Left ventricle myocardium inferior (tissue), 1 donor: ENCODE measurements at regions not wholly inside any gene's neighbourhood (a gene's known extent, or its start where the extent isn't known, plus 50 kb on each side); places are given as distances from the start of the nearest gene placed in this dataset.

Experiments used
- DNase-seq: peaks from one replicate; pipeline ENCODE4 v3.0.0-alpha.2; 2020
- H3K27ac ChIP-seq: fragments of 200-600 bp; replicated peaks from 2 replicates; pipeline ENCODE4 v1.8.0; 2021
- H3K27me3 ChIP-seq: fragments of 200-600 bp; 2 replicates; pipeline ENCODE4 v1.8.0; 2021; ENCODE audit warnings: low read depth
- H3K36me3 ChIP-seq: fragments of 200-600 bp; 2 replicates; pipeline ENCODE4 v1.8.0; 2021
- H3K4me1 ChIP-seq: fragments of 200-600 bp; 2 replicates; pipeline ENCODE4 v1.8.0; 2021
- H3K4me3 ChIP-seq: fragments of 200-600 bp; 2 replicates; pipeline ENCODE4 v1.8.0; 2021; ENCODE audit warnings: mild to moderate bottlenecking, moderate library complexity
- H3K9me3 ChIP-seq: fragments of 200-600 bp; replicated peaks from 2 replicates; pipeline ENCODE4 v1.8.0; 2021
- intact Hi-C: fragments of 100-400 bp; cut with micrococcal nuclease; formaldehyde crosslinking; loops from one replicate; pipeline ENCODE4 v1.11.0; 2022
- TF ChIP-seq, protein P1 (sequence below): fragments of 200-600 bp; IDR thresholded peaks from 2 replicates; pipeline ENCODE4 v1.8.0; 2021; ENCODE audit warnings: antibody characterized with exemption, mild to moderate bottlenecking, borderline replicate concordance
- donor health status: DM: no; HTN: yes; CAD: no; lungs with severe emphysema.

DNA sequence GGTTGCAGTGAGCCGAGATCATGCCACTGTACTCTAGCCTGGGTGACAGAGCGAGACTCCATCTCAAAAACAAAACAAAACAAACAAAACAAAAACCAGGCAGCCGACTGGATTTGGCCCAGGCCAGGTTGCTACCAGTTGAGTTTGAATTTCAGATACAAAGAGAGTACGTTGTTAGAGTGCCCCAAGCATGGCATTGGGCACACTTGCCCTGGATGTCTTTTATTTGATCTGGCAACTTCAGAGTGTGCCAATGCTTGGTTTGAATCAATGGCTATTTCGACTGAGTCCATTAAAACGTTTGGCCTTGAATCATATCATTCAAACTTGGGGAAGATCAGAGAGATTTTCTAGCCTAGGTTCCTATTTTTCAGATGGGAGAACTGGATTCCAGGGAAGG is 213.4 kb upstream of the SHH start:
- intact Hi-C loops, result no loop called here
- TF ChIP-seq, protein P1, sequence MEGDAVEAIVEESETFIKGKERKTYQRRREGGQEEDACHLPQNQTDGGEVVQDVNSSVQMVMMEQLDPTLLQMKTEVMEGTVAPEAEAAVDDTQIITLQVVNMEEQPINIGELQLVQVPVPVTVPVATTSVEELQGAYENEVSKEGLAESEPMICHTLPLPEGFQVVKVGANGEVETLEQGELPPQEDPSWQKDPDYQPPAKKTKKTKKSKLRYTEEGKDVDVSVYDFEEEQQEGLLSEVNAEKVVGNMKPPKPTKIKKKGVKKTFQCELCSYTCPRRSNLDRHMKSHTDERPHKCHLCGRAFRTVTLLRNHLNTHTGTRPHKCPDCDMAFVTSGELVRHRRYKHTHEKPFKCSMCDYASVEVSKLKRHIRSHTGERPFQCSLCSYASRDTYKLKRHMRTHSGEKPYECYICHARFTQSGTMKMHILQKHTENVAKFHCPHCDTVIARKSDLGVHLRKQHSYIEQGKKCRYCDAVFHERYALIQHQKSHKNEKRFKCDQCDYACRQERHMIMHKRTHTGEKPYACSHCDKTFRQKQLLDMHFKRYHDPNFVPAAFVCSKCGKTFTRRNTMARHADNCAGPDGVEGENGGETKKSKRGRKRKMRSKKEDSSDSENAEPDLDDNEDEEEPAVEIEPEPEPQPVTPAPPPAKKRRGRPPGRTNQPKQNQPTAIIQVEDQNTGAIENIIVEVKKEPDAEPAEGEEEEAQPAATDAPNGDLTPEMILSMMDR, result no peak
- no peak for DNase-seq
- no peaks in the 10 kb centered on the region for H3K36me3 ChIP-seq
- H3K9me3 ChIP-seq, result no peaks in the 10 kb centered on the region
- H3K4me1 ChIP-seq, result no peaks in the 10 kb centered on the region
- no peak overlapping the region for H3K27ac ChIP-seq
- no peak overlapping the region for H3K4me3 ChIP-seq
- peaks cover 36% of the 10 kb centered on the region for H3K27me3 ChIP-seq

DNA sequence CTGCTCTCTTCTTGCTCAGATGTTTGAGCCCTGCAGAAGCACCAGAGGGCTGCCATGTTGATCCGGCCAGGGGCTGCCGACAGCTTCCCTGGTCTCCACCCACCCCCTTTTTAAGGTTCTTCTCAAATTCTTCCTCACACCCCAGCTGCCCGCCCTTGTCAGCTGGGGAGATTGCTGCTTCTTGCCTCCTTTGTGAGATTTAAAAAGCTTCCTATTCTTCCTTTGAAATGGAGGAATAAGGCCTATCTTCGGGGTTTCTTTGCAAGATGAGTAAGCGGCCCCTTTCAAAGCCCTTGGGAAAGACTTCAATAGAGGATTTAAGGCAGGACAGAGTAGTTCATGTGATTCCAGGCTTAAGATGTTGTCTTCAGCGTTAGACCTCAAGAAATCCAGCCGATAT is 211.9 kb upstream of the SHH start:
- DNase-seq, result no peak
- Histone ChIP-seq H3K4me1 (no peaks in the 10 kb centered on the region), H3K36me3 (no peaks in the 10 kb centered on the region), H3K4me3 (no peak overlapping the region), H3K27ac (no peak overlapping the region), H3K9me3 (peaks cover 6% of the 10 kb centered on the region), H3K27me3 (peaks cover 25% of the 10 kb centered on the region)
- TF ChIP-seq, protein P1, result no peak
- intact Hi-C loops, result no loop called here

DNA sequence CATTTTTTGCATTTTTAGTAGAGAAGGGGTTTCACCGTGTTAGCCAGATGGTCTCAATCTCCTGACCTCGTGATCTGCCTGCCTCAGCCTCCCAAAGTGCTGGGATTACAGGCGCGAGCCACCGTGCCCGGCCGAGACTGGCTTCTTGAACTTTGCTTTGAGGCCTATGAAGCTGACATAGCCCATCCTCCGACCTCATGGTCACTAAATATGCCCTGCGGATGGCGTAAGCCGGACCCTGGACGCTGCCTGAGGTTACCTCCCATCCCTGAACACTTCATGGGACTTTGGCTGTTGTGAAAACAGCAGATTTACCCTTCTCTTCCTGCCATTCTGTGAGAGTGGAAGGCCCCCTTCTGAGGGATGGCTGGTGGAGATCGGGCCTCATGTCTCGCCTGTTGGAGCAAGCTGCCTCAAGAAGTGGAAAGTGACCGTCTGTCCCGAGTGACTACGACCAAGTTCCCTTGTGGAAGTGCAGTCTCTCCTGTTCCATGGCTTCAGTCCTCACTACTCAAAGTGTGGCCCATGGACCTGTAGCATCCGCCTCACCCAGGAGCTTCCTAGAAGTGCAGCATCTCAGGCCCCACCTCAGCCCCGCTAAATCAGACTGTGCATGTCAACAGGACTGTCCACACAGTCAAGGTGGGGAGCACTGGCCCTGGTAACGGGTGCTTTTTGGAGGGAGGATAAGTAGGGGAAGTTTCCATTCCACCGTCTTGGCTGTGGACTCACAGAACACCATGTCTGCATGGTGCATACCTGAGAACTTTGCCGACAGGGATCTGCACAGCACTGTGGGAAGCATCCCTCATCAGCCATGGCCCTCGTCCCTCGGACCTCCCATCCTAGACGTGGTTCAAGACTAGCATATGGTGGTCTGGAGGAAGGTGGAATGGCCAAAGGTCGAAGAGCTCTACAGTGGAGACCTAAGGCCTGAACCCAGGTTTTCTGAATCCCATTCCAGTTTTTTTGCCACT is 210.5 kb upstream of the SHH start:
- H3K4me1 ChIP-seq, result no peaks in the 10 kb centered on the region
- H3K27me3 ChIP-seq, result peaks cover 28% of the 10 kb centered on the region
- H3K4me3 ChIP-seq, result no peak overlapping the region
- peaks cover 8% of the 10 kb centered on the region for H3K9me3 ChIP-seq
- TF ChIP-seq, protein P1, result no peak
- no peak overlapping the region for H3K27ac ChIP-seq
- intact Hi-C loops, result no loop called here
- H3K36me3 ChIP-seq, result no peaks in the 10 kb centered on the region
- no peak for DNase-seq

DNA sequence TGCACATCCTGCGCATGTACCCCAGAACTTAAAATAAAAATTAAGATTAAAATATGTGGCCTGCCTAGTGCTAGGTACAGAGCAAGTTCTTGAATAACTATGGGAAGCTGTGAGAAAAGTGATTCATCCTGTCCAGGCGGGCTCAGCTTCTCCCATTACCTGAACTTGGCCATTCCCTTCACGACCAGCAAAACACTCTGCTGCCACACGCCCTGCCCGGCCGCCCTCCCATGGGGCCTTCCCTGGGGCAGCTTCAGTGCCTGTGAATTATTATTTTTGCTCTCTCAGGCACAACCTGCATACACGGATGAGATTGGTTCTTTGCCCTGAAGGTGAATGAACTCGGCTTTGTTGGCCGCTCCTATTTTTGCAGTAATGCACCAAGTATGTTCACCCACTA is 209.2 kb upstream of the SHH start:
- no peak for DNase-seq
- Histone ChIP-seq H3K27ac (no peak overlapping the region), H3K9me3 (peaks cover 8% of the 10 kb centered on the region), H3K36me3 (no peaks in the 10 kb centered on the region), H3K27me3 (peaks cover 36% of the 10 kb centered on the region), H3K4me3 (no peak overlapping the region), H3K4me1 (no peaks in the 10 kb centered on the region)
- intact Hi-C loops, result no loop called here
- TF ChIP-seq, protein P1, result no peak

DNA sequence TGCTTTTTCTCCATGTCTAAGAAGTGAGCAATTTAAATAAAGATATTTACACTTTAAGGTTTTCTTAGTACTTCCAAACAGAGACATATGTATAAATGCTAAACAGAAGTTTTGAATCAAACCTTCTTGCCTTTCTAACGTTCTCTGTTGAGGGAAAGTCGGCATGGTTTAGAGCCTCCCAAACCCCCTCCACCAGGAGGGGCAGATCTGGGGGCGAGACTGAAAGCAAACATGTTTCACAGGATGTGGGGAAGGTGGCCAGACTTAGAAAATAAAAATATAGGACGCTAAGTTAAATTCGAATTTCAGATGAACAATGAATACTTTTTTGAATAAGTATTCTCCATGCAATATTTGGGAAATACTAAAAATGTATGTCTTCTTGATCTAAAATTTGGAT is 208.3 kb upstream of the SHH start:
- Histone ChIP-seq H3K4me3 (no peak overlapping the region), H3K9me3 (peaks cover 8% of the 10 kb centered on the region), H3K27ac (no peak overlapping the region), H3K36me3 (no peaks in the 10 kb centered on the region), H3K4me1 (no peaks in the 10 kb centered on the region), H3K27me3 (peaks cover 44% of the 10 kb centered on the region)
- no peak for DNase-seq
- intact Hi-C loops, result no loop called here
- TF ChIP-seq, protein P1, result no peak
